Neural cell (in vitro differentiated cells): ENCODE measurements at regions not wholly inside any gene's neighbourhood (a gene's known extent, or its start where the extent isn't known, plus 50 kb on each side); places are given as distances from the start of the nearest gene placed in this dataset.

Experiments
- CTCF ChIP-seq: fragments of 450-650 bp; IDR thresholded peaks from 2 replicates; pipeline ENCODE4 v1.5.1; 2014; ENCODE audit warnings: antibody characterized with exemption, mild to moderate bottlenecking, moderate library complexity; ENCODE audit not compliant: poor library complexity, severe bottlenecking
- EP300 ChIP-seq: fragments of 450-650 bp; conservative IDR thresholded peaks from 2 replicates; pipeline ENCODE4 v1.6.1; 2014; ENCODE audit warnings: antibody characterized with exemption, mild to moderate bottlenecking, moderate library complexity; ENCODE audit not compliant: poor library complexity, severe bottlenecking
- EZH2 ChIP-seq: fragments of 200-600, 300-800 bp; shearing (Covaris generic), sonication (generic); IDR thresholded peaks from 2 replicates; pipeline ENCODE4 v1.6.1; 2014; ENCODE audit warnings: antibody characterized with exemption, low read length, borderline replicate concordance, mild to moderate bottlenecking; ENCODE audit not compliant: insufficient read depth, poor library complexity, severe bottlenecking
- MXI1 ChIP-seq: fragments of 450-650 bp; conservative IDR thresholded peaks from 2 replicates; pipeline ENCODE4 v1.6.1; 2014; ENCODE audit warnings: antibody characterized with exemption, mild to moderate bottlenecking; ENCODE audit not compliant: poor library complexity, severe bottlenecking
- POLR2AphosphoS5 ChIP-seq: IDR thresholded peaks from 2 replicates; pipeline ENCODE4 v1.6.1; 2012
- RAD21 ChIP-seq: fragments of 450-650 bp; conservative IDR thresholded peaks from 2 replicates; pipeline ENCODE4 v1.6.1; 2014; ENCODE audit warnings: antibody characterized with exemption, mild to moderate bottlenecking, moderate library complexity
- TAF1 ChIP-seq: IDR thresholded peaks from 2 replicates; pipeline ENCODE4 v1.6.1; 2012; ENCODE audit warnings: low read depth
- TF ChIP-seq, protein P1 (sequence below): IDR thresholded peaks from 2 replicates; pipeline ENCODE4 v1.6.1; 2012; ENCODE audit warnings: borderline replicate concordance

DNA sequence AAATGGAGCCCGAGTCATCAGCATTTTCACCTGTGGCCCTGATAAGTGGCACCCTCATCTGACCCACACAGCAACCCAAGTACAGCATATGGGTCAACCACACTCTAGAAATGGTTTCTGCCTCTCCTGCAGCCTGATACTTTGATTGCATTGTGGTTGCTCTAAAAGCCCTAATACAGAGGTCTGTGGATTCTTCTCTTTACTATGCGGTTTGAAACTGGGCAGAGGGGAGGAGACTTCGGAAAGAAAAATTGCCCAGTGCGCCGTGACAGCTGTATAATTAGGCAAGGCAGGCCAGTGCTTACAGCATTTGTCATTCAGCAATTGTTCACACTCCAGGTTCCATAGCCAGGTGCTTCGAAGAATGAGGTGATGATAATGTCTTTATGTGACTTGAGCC, 361.0 kb downstream of the NFIB start:
- TF ChIP-seq CTCF (no peak), POLR2AphosphoS5 (no peak), TAF1 (no peak), EZH2 (no peak), RAD21 (no peak), EP300 (no peak), MXI1 (no peak)
- TF ChIP-seq, protein P1, sequence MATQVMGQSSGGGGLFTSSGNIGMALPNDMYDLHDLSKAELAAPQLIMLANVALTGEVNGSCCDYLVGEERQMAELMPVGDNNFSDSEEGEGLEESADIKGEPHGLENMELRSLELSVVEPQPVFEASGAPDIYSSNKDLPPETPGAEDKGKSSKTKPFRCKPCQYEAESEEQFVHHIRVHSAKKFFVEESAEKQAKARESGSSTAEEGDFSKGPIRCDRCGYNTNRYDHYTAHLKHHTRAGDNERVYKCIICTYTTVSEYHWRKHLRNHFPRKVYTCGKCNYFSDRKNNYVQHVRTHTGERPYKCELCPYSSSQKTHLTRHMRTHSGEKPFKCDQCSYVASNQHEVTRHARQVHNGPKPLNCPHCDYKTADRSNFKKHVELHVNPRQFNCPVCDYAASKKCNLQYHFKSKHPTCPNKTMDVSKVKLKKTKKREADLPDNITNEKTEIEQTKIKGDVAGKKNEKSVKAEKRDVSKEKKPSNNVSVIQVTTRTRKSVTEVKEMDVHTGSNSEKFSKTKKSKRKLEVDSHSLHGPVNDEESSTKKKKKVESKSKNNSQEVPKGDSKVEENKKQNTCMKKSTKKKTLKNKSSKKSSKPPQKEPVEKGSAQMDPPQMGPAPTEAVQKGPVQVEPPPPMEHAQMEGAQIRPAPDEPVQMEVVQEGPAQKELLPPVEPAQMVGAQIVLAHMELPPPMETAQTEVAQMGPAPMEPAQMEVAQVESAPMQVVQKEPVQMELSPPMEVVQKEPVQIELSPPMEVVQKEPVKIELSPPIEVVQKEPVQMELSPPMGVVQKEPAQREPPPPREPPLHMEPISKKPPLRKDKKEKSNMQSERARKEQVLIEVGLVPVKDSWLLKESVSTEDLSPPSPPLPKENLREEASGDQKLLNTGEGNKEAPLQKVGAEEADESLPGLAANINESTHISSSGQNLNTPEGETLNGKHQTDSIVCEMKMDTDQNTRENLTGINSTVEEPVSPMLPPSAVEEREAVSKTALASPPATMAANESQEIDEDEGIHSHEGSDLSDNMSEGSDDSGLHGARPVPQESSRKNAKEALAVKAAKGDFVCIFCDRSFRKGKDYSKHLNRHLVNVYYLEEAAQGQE: no peak
